HG02852 (cell line): ENCODE measurements at regions not wholly inside any gene's neighbourhood (a gene's known extent, or its start where the extent isn't known, plus 50 kb on each side); places are given as distances from the start of the nearest gene placed in this dataset.
"Not testable (repeated sequence)": the region's sequence is repeated elsewhere in the genome, so short reads cannot be mapped to it uniquely, and the experiment has no call there.

ENCODE experiments used
- ATAC-seq: cut with Tn5 transposase; IDR thresholded peaks from one replicate; pipeline ENCODE4 v1.9.1; 2021; ENCODE audit warnings: mild to moderate bottlenecking, moderate library complexity; ENCODE audit not compliant: unreplicated experiment

DNA sequence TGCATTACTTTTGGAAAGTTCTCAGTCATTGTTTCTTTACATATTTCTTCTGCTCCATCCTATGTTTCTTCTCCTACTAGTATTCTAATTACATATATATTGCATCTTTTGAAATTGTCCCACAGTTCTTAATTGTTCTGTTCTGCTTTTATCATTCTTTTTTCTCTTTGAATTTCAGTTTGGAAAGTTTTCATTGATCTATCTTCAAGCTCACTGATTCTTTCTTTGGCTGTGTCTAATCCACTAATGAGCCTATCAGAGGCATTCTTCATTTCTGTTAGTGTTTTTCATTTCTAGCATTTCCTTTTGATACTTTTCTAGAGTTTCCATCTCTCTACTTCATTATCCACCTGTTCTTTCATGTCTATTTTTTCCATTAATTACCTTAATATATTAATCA is 159.0 kb upstream of the KCNJ15 start:
- ATAC-seq, result no peak

DNA sequence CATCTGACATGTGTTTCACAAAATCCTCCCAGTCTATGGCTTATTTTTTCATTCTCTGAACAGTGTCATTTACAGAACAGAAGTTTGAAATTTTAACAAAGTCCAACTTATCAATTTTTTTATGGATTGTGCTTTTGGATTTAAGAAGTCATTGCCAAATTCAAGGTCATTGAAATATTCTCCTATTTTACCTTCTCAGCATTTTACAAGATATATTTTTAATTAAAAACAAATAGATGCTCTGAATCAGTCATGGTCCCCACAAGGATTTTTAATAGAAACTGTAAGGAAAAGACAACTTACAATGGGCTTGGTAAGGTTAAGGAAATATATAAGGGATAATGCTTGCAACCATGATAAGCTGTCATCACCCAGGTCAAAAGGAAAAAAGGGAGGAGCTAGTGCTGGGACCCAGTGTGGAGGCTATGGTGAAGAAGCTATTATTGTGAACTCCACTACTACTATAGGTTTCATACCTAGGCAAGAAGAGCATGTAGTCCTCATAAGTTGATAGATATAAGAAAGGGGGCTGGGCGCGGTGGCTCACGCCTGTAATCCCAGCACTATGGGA is 144.5 kb upstream of the KCNJ15 start:
- no peak for ATAC-seq

DNA sequence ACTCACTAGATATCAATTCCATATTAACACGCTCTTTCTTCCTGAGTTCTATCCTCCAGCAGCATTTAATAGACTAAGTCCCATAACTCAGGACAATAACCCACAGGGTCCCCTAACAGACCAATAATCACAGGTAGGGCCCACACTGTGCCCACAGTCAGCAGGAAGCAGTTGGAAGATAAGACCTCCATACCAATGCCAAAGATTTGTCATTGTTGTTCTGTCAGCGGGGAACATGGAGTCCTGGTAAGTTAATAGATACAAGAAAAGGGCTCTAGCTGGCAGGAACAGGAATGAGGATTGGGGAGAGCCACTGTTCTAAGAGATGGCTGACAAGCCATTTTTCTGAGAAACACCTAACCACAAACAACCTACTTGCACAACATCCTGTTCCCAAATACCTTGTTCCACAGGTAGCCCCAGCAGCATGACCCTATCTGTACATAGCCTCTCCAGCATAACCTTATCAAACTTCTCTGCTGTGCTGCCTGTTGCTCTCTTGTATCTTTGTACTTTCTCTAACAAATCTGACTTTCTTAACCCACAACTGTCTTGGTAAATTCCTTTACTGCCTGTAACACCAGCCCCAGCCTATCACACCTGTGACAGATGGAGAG is 142.0 kb upstream of the KCNJ15 start:
- no peak for ATAC-seq

DNA sequence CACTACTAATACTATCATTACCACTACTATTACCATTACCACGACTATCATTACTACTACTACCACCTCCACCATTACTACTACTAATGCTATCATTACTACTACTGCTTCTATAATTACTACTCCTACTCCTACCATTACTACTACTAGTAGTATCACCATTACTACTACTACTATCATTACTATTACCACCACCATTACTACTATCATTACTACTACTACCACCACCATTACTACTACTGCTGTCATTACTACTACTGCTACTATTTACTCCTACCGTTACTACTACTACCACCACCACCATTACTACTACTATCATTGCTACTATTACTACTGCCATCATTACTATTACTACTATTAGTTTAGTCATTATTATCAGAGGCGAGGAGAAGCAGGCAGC is 140.9 kb upstream of the KCNJ15 start:
- ATAC-seq, result no peak

DNA sequence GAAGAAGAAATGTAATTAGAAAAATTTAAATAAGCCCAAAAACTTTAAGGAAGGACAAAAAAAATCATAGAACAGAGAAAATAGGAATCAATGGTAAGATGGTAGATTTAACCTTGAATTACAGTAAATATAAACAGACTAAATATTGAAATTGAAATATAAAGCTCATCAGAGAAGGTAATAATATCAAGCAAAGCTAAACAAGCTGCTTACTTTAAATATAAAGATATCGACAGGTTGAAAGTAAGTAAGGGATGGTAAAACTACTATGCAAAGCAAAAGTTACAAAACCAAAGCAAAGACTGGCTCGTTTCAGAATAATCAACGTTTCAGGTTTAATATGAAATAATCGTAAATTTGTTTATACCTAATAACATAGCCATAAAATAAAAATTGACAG is 137.0 kb upstream of the KCNJ15 start:
- ATAC-seq, result no peak

DNA sequence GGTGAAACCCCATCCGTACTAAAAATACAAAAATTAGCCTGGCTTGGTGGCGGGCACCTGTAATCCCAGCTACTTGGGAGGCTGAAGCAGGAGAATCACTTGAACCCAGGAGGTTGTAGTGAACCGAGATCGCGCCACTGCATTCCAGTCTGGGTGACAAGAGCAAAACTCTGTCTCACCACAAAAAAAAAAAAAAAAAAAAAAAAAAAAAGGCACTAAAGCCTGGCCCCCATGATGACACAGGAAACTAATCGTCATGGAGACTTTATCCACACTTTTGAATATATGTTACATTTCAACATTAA is 136.2 kb upstream of the KCNJ15 start:
- ATAC-seq, result not testable (repeated sequence)

DNA sequence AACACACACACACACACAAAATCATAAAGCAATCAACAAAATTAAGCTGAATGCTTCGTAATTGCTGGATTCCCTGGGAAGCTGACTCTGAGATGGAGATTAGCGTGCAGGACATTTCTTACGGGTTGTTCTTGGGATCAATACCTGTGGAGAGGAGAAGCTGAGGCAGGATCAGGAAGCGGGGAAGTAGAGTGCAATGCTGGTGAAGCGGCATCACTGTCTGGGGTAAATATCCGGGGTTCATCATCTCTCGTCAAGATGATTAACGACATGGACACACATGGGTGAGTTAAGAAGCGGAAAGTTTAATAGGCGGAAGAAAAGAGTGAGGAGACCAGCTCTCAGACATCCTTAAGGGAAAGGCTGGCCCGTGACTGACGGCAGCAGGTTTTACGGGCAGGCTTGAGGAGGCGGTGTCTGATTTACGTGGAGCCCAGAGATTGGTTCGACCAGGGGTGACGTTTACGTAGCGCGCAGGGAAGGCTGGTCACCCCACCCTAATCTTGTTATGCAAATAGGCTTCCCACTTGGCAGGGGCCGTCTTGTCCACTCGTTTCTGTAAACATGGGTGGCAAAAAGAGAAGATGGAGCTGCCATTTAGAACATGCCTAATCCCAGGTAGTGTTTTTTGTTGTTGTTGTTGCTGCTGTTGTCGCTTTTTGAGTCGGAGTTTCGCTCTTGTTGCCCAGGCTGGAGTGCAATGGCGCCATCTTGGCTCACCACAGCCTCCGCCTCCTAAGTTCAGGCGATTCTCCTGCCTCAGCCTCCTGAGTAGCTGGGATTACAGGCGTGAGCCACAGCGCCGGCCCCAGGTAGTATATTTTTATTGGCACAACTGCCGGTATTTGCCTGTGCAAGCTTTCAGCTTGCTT is 135.6 kb upstream of the KCNJ15 start:
- no peak for ATAC-seq

DNA sequence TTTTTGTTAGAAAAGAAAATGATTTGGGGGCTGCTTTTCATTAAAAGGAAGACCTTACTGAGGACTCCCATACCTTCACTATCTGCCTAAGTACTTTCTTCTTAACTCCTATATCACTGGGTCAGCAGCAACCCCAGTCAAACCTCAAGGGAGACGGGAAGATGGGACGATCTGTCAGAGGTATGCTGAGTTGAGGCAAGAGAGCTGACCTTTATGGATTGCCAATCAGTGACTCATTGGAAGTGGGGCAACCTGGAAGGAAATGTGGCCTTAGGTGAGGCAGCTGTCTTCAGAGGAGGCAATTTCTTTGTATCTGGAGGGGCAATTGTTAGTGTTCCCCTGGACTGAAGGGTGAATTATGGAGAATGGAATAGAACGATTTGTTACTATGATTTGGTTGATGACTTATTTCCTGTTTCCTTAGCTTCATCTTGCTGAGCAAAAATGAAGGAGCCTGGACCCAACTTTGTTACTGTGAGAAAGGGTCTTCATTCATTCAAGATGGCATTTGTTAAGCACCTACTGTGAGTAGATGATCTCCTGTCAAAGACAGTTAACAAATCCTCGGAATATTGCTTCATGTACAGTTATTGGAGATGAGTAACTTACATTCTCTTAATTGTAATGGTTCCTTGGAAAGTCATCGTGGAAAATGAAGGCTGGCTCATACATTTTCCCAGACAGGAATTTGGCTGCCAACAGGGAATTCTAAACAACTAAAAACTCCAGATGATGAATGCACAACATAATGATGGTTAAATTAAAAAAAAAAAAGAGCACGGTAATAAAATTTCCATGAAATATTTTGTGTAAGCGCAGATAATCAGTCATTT is 134.7 kb upstream of the KCNJ15 start:
- no peak for ATAC-seq

DNA sequence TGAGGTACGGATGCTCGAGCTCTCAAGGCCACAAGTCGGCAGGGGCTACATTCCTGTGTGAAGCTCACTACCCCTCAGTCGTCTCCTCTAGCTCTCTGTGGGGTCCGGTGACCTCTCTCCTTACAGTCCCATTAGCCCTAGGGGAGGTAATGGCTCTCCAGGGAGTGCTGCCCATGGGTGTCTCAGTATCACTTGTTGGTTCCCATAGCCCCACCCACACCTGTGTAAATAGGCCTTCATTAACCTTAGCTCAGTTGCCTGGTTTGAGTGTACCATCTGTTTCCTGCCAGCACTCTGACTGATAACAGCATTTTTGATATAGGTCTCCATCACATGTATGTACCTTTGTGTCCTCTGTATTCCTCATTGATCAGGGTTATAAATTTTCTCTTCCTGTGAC is 133.2 kb upstream of the KCNJ15 start:
- no peak for ATAC-seq

DNA sequence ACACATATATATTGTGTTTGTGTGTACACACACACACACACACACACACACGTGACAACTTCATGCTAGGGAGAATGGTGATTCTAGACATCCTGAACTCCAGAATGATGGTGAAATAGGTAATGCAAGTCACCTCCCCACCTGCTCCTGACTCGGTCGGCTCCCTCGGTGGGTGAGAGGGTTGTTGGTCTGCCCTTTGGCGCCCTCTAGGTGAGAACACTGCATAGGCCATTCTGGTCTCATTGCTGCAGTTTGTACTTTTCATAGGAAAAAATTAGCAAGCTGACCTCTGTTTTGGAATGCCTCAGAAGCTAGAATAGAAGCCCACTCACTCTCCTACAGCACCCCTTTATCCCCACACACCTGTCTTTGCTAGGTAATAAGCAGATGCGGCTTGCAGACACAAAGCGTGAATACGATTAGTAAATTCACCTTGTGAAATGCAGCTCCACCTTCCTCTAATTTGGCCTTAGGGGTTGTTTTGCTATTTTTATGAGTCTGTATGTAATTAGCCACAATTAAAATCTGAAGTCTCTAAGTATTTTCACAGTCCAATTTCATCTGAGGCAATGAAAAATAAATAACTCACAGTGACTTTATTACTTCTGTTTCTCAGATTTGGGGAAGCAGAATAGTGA is 130.0 kb upstream of the KCNJ15 start:
- peak; percentile 52 for ATAC-seq

DNA sequence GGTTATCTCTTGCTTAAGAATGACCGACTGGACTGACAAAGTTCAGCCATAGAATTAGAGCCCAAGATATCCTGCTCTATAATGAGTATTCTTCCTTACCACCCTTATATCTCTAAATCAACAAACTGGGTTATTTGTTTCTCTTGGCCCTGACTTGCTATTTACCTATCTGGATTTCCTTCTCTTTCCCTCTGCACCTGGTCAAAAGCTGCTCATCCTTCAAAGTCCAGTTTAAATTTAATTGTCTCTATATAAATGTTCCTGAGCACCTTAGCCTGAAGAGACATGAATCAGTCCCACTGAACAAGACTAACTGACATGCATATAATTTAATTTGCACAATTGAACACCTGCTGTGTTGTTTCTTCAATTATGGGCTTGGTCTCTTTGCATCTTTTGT is 127.1 kb upstream of the KCNJ15 start:
- ATAC-seq, result no peak

DNA sequence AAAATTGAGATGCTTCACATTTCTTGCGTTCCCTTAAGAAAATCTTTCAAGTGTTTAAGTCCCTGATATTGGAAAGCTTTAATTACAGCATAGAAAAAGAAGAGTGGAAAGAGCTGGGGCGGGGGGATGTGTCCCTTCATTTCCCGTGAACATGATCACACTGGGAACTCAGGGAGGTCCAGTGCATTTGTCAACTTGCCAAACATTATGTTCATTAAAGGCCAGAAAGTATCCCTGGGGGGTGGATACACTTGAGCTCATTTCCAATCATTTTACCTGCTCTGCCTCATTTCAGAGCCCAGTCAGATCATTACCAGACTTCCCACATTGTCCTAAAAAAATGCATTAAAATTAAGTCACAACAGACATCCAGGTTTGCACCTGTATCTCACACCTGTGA is 123.6 kb upstream of the KCNJ15 start:
- ATAC-seq, result no peak

DNA sequence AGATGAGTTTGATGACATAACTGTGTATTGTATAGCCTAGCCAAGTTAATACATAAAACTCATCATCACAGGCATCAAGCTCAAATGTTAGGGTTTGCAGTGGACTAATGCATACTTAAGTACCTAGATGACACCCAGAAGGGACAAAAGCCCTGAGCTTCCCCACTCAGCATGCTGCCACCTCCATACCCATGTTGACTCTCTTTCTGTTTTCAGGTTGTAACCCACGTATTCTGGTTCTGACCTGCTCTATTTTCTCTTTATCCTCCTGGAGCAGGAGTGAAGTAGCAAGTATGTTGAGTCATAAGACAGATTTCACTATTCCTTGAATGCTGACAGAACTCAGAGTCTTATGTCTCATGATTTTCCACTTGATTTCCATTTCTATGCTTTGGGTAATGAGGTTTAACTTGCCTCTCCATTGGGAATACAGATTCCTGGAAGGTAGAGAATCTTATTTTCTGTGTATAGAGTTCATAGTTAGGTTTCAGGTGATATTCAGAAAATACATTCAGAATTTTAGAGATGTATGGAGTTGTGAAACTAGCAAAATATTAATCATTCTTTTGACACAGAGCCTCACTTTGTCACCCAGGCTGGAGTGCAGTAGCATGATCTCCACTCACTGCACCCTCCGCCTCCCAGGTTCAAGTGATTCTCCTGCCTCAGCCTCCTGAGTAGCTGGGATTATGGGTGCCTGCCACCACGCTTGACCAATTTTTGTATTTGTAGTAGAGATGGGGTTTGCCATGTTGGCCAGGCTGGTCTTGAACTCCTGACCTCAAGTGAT is 122.5 kb upstream of the KCNJ15 start:
- no peak for ATAC-seq

DNA sequence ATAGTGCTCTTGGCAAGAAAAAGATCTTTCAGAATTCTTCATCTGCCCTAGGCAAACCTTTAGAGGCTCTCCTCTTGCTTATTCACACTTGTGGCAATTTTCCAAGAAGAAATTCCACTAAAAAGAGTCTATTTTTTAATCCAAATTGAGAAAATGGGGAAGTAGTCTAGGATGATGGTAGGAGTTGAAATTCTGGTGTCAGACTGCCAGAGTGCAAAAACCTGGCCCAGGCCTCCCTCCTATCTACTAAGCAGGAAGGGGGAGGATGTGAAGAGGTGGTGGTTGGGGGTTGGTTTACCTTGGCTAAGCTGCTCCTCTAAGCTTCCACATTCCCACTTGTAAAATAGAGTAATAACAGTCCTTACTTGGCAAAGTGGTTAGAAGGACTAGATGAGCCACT is 120.6 kb upstream of the KCNJ15 start:
- no peak for ATAC-seq

DNA sequence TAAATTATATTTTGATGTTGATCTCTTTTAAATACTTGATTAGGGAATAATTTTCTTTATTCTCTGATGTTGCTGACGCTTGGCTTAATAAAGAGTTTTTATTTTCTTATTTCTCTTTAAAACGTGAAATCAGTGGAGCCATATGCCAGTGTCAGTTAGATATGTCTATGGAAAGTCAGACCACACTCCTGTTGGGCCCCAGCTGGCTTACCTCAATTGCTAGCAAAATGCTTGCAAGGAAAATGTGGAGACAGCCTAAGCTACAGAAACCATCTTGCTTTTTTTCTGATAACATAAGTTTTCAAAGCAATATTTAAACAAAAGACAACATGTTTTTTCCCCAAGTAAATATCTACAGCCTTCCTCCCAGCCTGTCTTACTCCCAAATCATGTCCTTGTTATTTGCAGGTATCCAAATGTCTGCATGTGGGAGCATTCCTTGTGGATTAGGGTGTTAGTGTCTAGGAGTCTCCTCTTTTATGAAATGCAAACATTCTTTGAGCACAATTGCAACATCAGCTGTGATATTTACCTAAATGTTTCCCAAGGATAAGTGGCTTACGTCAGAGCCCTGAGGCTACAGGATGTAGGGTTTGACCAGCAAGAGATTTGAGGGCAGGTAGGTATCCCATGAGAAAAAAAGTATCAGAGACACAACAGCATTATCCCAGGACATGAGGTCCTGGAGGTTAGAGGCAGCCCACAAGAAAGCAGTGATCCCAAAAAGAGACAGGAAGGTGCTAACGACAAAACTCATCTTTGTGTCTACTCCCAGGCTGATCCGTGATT is 117.2 kb upstream of the KCNJ15 start:
- ATAC-seq, result no peak

DNA sequence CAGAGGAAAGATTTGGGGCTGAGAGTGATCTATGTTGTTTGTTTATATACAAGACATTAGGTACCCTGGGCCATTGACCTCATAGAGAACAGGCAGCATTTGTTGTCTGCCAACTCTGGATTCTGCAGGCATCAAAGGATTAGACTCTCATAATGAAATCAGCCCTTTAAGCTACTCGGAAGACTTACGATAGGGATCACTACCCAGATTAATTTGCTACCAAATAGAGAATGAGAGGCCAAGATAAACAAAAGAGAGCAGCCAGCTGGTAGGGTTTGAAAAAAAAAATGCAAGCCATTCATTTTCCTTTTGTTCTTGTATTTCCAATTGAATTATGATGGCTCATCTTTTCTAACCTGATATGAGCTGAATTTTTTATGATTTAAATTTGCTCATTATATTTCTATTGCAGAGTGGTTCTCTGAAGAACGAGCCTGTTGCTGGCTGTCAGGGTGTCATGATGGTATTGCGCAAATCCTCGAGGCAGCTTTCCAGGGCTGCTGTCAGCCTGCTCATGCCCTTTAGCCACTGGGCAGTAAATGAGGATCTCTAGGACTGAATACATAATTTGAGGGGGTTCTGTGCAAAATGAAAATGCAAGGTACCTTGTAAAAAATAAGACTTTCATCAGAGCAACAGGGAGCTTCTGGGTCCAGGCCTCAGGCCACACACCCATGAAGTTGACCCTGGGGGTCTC is 116.4 kb upstream of the KCNJ15 start:
- no peak for ATAC-seq

DNA sequence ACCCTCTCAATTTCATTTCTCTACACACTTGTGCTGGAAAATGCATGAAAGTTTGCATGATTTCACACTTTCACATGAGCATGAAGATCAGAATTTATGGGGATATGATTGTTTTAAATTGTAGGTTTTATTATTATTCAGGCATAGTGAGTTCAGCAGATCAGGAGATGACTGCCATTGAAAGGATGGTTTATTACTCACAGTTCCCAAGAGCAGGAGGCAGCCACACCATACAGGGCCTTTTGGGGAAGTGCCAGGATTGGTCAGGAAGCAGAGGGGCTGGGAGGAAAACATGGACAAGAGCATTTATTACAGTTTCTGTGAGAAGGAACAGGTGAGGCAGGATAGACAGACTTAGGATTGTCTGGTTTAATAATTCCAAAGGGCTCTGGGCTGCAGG is 114.6 kb upstream of the KCNJ15 start:
- no peak for ATAC-seq

DNA sequence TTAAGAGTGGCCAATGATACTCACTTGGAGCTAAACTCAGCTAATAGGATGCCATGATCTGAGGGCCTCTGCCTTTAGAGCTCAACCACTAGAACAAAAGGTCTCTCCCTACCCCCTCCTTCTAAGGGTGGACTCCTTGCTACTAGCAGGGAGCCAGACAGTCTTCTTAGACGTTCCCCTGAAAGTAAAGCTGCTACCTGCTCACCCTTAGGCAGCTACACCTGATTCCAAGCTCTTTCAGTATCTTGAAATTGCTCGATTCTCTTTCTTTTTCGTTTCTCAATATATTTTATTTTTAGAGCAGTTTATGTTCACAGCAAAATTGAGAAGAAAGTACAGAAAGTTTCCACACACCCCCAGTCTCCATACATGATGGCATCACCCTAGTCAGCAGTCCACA is 112.6 kb upstream of the KCNJ15 start:
- ATAC-seq, result no peak

DNA sequence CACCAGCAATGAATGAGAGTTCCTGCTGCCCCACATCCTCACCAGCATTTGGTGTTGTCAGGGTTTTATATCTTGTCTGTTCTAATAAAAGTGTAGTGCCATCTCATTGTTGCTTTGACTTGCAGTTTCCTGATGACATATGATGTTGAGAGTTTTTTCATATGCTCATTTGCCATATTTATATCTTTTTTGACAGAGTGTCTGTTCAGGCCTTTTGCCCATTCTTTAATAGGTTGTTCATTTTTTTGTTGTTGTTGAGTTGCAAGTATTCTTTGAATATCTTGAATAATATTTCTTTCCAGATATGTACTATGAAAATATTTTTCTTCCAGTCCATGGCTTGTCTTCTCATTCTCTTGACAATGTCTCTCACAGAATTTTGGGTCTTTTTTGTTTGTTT is 111.7 kb upstream of the KCNJ15 start:
- no peak for ATAC-seq
